Pancreas (tissue), 10 donors: ENCODE measurements at regions not wholly inside any gene's neighbourhood (a gene's known extent, or its start where the extent isn't known, plus 50 kb on each side); places are given as distances from the start of the nearest gene placed in this dataset.

ENCODE experiments used
- ATAC-seq, 4 donors: fragments of 200-7000 bp; cut with Tn5 transposase; one replicate each; pipeline versions ENCODE4 v1.8.0 to v1.9.1; 2020; ENCODE audit warnings: mild to moderate bottlenecking in 4 of 4, moderate library complexity in 4 of 4
- DNase-seq, 6 donors: peaks; one replicate each; pipeline ENCODE4 v3.0.0-alpha.2; 2020
- FAIRE-seq: peaks from 2 replicates; lab custom pipeline; 2012; peaks lifted over from hg19 to GRCh38; lab: Jason Lieb, UNC
- H3K27ac ChIP-seq, 4 donors: fragments of 200-600 bp; sonication (generic); 1 replicate in 3 of 4; 2 replicates in 1 of 4; pipeline versions ENCODE4 v1.5.0 to v1.8.0; 2020
- H3K27me3 ChIP-seq, 4 donors: fragments of 200-600 bp; one replicate each; pipeline ENCODE4 v1.8.0; 2021
- H3K36me3 ChIP-seq, 3 donors: fragments of 200-600 bp; sonication (generic) in 1 of 3; one replicate each; pipeline versions ENCODE4 v1.5.0 to v1.8.0; 2020 to 2021
- H3K4me1 ChIP-seq, 3 donors: fragments of 200-600 bp; one replicate each; pipeline ENCODE4 v1.8.0; 2021
- H3K4me3 ChIP-seq, 4 donors: fragments of 200-600 bp; sonication (generic) in 2 of 4; one replicate each; pipeline versions ENCODE4 v1.5.0 to v1.8.0; 2020 to 2021
- H3K9me3 ChIP-seq, 4 donors: fragments of 200-600 bp; one replicate each; pipeline ENCODE4 v1.8.0; 2021
- WGBS, 2 donors: extraction: QIAGEN DNeasy Blood & Tissue Kit; methylation state at CpG; one replicate each; pipeline ENCODE4 v1.1.7; 2013; 5-methylcytosine and 5-hydroxymethylcytosine counted together
- intact Hi-C, 3 donors: fragments of 100-400 bp; cut with DNase I; formaldehyde crosslinking; loops; one replicate each; pipeline versions ENCODE4 v1.11.1 to v1.14.2; 2022
- TF ChIP-seq, protein P1 (sequence below), 4 donors: fragments of 200-600 bp; sonication (generic) in 3 of 4; IDR thresholded peaks; one replicate each; pipeline versions ENCODE4 v1.5.0 to v1.8.0; 2021; ENCODE audit warnings: antibody characterized with exemption in 4 of 4
- donor health status: healthy with polysubstance abuse.
- donor health status: DM: no; HTN: no; CAD: no; lungs with moderate emphysema.
- donor health status: DM: no; HTN: no; CAD: no.
- donor health status: control.
- donor health status: control.
- donor health status: Bipolar disorder and iron deficiency.
- donor health status: DM: yes; HTN: yes; CAD: no.
- donor health status: DM: no; HTN: no; CAD: no.
- donor health status: DM: no; HTN: no; CAD: no.
- donor health status: DM: yes; HTN: yes; CAD: no.

GRCh38 chr3:168884353-168884903 lies 779.1 kb downstream of the MECOM start:
- peak in 4 of 6 donors; percentile 22 to 54 (median 42) for DNase-seq
- no peaks in the 10 kb centered on the region for H3K36me3 ChIP-seq
- no peak for FAIRE-seq
- TF ChIP-seq, protein P1, sequence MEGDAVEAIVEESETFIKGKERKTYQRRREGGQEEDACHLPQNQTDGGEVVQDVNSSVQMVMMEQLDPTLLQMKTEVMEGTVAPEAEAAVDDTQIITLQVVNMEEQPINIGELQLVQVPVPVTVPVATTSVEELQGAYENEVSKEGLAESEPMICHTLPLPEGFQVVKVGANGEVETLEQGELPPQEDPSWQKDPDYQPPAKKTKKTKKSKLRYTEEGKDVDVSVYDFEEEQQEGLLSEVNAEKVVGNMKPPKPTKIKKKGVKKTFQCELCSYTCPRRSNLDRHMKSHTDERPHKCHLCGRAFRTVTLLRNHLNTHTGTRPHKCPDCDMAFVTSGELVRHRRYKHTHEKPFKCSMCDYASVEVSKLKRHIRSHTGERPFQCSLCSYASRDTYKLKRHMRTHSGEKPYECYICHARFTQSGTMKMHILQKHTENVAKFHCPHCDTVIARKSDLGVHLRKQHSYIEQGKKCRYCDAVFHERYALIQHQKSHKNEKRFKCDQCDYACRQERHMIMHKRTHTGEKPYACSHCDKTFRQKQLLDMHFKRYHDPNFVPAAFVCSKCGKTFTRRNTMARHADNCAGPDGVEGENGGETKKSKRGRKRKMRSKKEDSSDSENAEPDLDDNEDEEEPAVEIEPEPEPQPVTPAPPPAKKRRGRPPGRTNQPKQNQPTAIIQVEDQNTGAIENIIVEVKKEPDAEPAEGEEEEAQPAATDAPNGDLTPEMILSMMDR (IDR thresholded peaks at IDR 0.05) = no peak
- no peak overlapping the region for H3K4me3 ChIP-seq
- peak; percentile 78 to 87 (median 82) for ATAC-seq
- WGBS, 2 donors = 0% methylated on average over 1 of the region's 1 CpG
- no peaks in the 10 kb centered on the region for H3K4me1 ChIP-seq
- no peak overlapping the region for H3K27ac ChIP-seq
- no peaks in the 10 kb centered on the region for H3K27me3 ChIP-seq
- intact Hi-C loops = no loop called here
- no peaks in the 10 kb centered on the region for H3K9me3 ChIP-seq

GRCh38 chr3:168883145-168883544 lies 780.4 kb downstream of the MECOM start:
- Histone ChIP-seq H3K4me3 (no peak overlapping the region), H3K4me1 (peaks cover under 1 to 2% (median 2%) of the 10 kb centered on the region in 3 donors), H3K9me3 (no peaks in the 10 kb centered on the region), H3K27ac (no peak overlapping the region), H3K27me3 (no peaks in the 10 kb centered on the region), H3K36me3 (no peaks in the 10 kb centered on the region)
- FAIRE-seq (no peak), ATAC-seq (no peak), DNase-seq (no peak)
- intact Hi-C loops = no loop called here
- whole genome bisulfite sequencing, 2 donors = 54 to 72% methylated on average over 1 of the region's 1 CpG
- TF ChIP-seq, protein P1 (IDR thresholded peaks at IDR 0.05) = no peak

DNA sequence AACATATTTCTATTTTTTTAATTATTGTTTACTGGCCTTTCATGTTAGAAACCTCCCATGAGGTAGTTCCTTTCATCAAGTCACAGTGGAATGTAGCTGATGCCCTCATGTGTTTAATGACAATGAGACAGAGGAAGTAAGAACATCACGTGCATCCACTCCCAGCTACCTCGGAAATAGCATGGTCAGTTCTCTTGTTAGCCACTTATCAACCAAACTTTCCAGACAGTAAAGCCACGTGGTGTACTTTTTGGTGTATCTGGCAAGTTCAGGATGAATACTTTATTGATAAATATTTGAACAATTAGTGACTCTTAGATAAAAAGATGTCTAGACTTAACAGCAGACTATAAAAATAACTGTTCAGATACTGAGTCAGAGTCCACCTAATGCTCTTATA lies 781.7 kb downstream of the MECOM start:
- intact Hi-C loops = no loop called here
- TF ChIP-seq, protein P1 (IDR thresholded peaks at IDR 0.05) = no peak
- Histone ChIP-seq H3K4me1 (peaks cover 6 to 8% (median 6%) of the 10 kb centered on the region in 3 donors), H3K27me3 (no peaks in the 10 kb centered on the region), H3K36me3 (no peaks in the 10 kb centered on the region), H3K9me3 (no peaks in the 10 kb centered on the region), H3K27ac (no peak overlapping the region), H3K4me3 (no peak overlapping the region)
- WGBS, 2 donors = 48 to 58% methylated on average over 3 of the region's 3 CpGs
- ATAC-seq (no peak), DNase-seq (no peak), FAIRE-seq (no peak)

- intact Hi-C loops = no loop called here
- no peaks in the 10 kb centered on the region for H3K9me3 ChIP-seq
Measured at GRCh38 chr3:168878655-168879054, 782.9 kb upstream of the GOLIM4 start.

GRCh38 chr3:168877899-168878298 lies 782.2 kb upstream of the GOLIM4 start:
- H3K9me3 ChIP-seq = no peaks in the 10 kb centered on the region
- H3K36me3 ChIP-seq = no peaks in the 10 kb centered on the region
- TF ChIP-seq, protein P1 (IDR thresholded peaks at IDR 0.05) = no peak
- intact Hi-C loops = no loop called here
- no peak for FAIRE-seq
- no peak overlapping the region for H3K4me3 ChIP-seq
- H3K27ac ChIP-seq = no peak overlapping the region
- WGBS, 2 donors = 3 to 15% methylated on average over 1 of the region's 1 CpG
- ATAC-seq = peak in 3 of 4 donors; percentile 51 to 58 (median 52)
- peaks cover 6 to 8% (median 6%) of the 10 kb centered on the region in 3 donors for H3K4me1 ChIP-seq
- H3K27me3 ChIP-seq = no peaks in the 10 kb centered on the region
- DNase-seq = no peak

More at GRCh38 chr3:168878655-168879054, 782.9 kb upstream of the GOLIM4 start:
- WGBS, 2 donors = 91 to 94% methylated on average over 1 of the region's 1 CpG
- H3K4me1 ChIP-seq = peaks cover 6 to 8% (median 6%) of the 10 kb centered on the region in 3 donors
- ATAC-seq (no peak), DNase-seq (no peak), FAIRE-seq (no peak)
- H3K27ac ChIP-seq = no peak overlapping the region
- H3K27me3 ChIP-seq = no peaks in the 10 kb centered on the region
- TF ChIP-seq, protein P1 (IDR thresholded peaks at IDR 0.05) = no peak
- H3K4me3 ChIP-seq = no peak overlapping the region
- no peaks in the 10 kb centered on the region for H3K36me3 ChIP-seq
